ENCODE measurements at regions not wholly inside any gene's neighbourhood (a gene's known extent, or its start where the extent isn't known, plus 50 kb on each side); places are given as distances from the start of the nearest gene placed in this dataset.

- no peak overlapping the region for H3K27ac ChIP-seq (replicated peaks)
- TF ChIP-seq SPI1 (IDR thresholded peaks at IDR 0.05; ENCODE audit: borderline replicate concordance, low read depth) (no peak), CTCF (IDR thresholded peaks at IDR 0.05; ENCODE audit: insufficient read depth, low read length) (no peak), REST (IDR thresholded peaks at IDR 0.05; ENCODE audit: insufficient replicate concordance, low read depth) (no peak), POLR2AphosphoS5 (IDR thresholded peaks at IDR 0.05; ENCODE audit: low read depth) (no peak), GABPA (IDR thresholded peaks at IDR 0.05; ENCODE audit: low read depth) (no peak)
- DNase-seq (ENCODE audit: low read depth in 1 of 2, low spot score in 1 of 2): no peak
Measured at GRCh38 chr6:134593887-134594286, 276.0 kb upstream of the SGK1 start.

GRCh38 chr6:134593442-134593841 is 275.5 kb upstream of the SGK1 start:
- H3K4me3 ChIP-seq (replicated peaks; ENCODE audit: insufficient read depth, low read length): no peak overlapping the region
- no peaks in the 10 kb centered on the region for H3K27me3 ChIP-seq (ENCODE audit: insufficient read depth, poor library complexity, severe bottlenecking)
- DNase-seq (ENCODE audit: low read depth in 1 of 2, low spot score in 1 of 2): no peak
- TF ChIP-seq GABPA (IDR thresholded peaks at IDR 0.05; ENCODE audit: low read depth): no peak
- TF ChIP-seq CTCF (IDR thresholded peaks at IDR 0.05; ENCODE audit: insufficient read depth, low read length): no peak
- peak; percentile 21; the same call in 1 of the 2 replicates for TF ChIP-seq SPI1 (IDR thresholded peaks at IDR 0.05; ENCODE audit: borderline replicate concordance, low read depth)
- TF ChIP-seq REST (IDR thresholded peaks at IDR 0.05; ENCODE audit: insufficient replicate concordance, low read depth): no peak
- H3K27ac ChIP-seq (replicated peaks): no peak overlapping the region

More at GRCh38 chr6:134593887-134594286, 276.0 kb upstream of the SGK1 start:
- H3K27me3 ChIP-seq (ENCODE audit: insufficient read depth, poor library complexity, severe bottlenecking): no peaks in the 10 kb centered on the region
- H3K4me3 ChIP-seq (replicated peaks; ENCODE audit: insufficient read depth, low read length): no peak overlapping the region

GRCh38 chr6:134593024-134593423 is 275.1 kb upstream of the SGK1 start:
- no peak for DNase-seq (ENCODE audit: low read depth in 1 of 2, low spot score in 1 of 2)
- TF ChIP-seq REST (IDR thresholded peaks at IDR 0.05; ENCODE audit: insufficient replicate concordance, low read depth) (no peak), SPI1 (IDR thresholded peaks at IDR 0.05; ENCODE audit: borderline replicate concordance, low read depth) (no peak), POLR2AphosphoS5 (IDR thresholded peaks at IDR 0.05; ENCODE audit: low read depth) (no peak), GABPA (IDR thresholded peaks at IDR 0.05; ENCODE audit: low read depth) (no peak), CTCF (IDR thresholded peaks at IDR 0.05; ENCODE audit: insufficient read depth, low read length) (no peak)

More at GRCh38 chr6:134593024-134593423, 275.1 kb upstream of the SGK1 start:
- no peaks in the 10 kb centered on the region for H3K27me3 ChIP-seq (ENCODE audit: insufficient read depth, poor library complexity, severe bottlenecking)
- H3K4me3 ChIP-seq (replicated peaks; ENCODE audit: insufficient read depth, low read length): no peak overlapping the region
- H3K27ac ChIP-seq (replicated peaks): no peak overlapping the region

Measured in HL-60 (cell line).